HCT116 (cell line): ENCODE measurements at regions not wholly inside any gene's neighbourhood (a gene's known extent, or its start where the extent isn't known, plus 50 kb on each side); places are given as distances from the start of the nearest gene placed in this dataset.

Source experiments
- ATAC-seq: fragments of 200-7000 bp; cut with Tn5 transposase; 2 replicates; pipeline ENCODE4 v1.9.1; 2020; ENCODE audit warnings: mild to moderate bottlenecking, moderate library complexity
- BruUV-seq: library from RNA; stranded (reverse); fragments of 400-500 nt; replicated peaks from 2 replicates; lab custom pipeline; 2021; lab: Mats Ljungman, UMichigan
- CTCF ChIA-PET: fragments of 300-600 bp; sonication (Branson Sonifier 250); formaldehyde crosslinking; loops from one replicate; lab custom pipeline; 2021; ENCODE audit warnings: antibody characterized with exemption; lab: Charles Lee
- POLR2A ChIA-PET: fragments of 300-600, 350-600 bp; sonication (Branson Sonifier 250); formaldehyde crosslinking; loops from one replicate; lab custom pipeline; 2021; ENCODE audit warnings: antibody characterized with exemption; lab: Charles Lee
- RAD21 ChIA-PET, 2 experiments: fragments of 300-600 bp; sonication (Branson Sonifier 250); formaldehyde crosslinking; loops; one replicate each; lab custom pipeline; 2023; ENCODE audit warnings: low total read pairs in 2 of 2; ENCODE audit not compliant: uncharacterized antibody in 2 of 2, unreplicated experiment in 2 of 2, low non-redundant PET in 1 of 2; lab: Charles Lee
- DNase-seq: peaks from one replicate; pipeline ENCODE4 v3.0.0-alpha.2; 2010; ENCODE audit warnings: low read depth, low spot score
- H2AFZ ChIP-seq: fragments of 200-600 bp; shearing (Covaris generic), sonication (generic); 2 replicates; pipeline ENCODE4 v1.6.1; 2017; ENCODE audit warnings: low read depth, mixed run types, mixed read lengths, antibody characterized with exemption, low read length; ENCODE audit not compliant: poor library complexity, severe bottlenecking
- H3K27ac ChIP-seq: 2 replicates; pipeline ENCODE4 v1.5.1; 2012; ENCODE audit warnings: low read depth, low read length
- H3K27me3 ChIP-seq: fragments of 200-600 bp; sonication (generic); 2 replicates; pipeline ENCODE4 v1.6.1; 2016; ENCODE audit warnings: mixed run types, low read length, mixed read lengths; ENCODE audit not compliant: insufficient read depth
- H3K36me3 ChIP-seq, 2 experiments: fragments of 200-500 bp in 1 of 2; fragments of 200-600 bp in 1 of 2; sonication (Bioruptor generic) in 1 of 2; sonication (generic) in 1 of 2; 2 replicates each; pipeline versions ENCODE4 v1.5.1 to v1.6.1; 2014 to 2016; ENCODE audit warnings: low read length in 2 of 2, inconsistent platforms in 1 of 2, mixed read lengths in 1 of 2, mixed run types in 1 of 2; ENCODE audit not compliant: insufficient read depth in 2 of 2, control insufficient read depth in 1 of 2
- H3K4me1 ChIP-seq, 2 experiments: fragments of 200-600 bp in 1 of 2; sonication (generic) in 1 of 2; 2 replicates each; pipeline versions ENCODE4 v1.5.1 to v1.6.1; 2012 to 2017; ENCODE audit warnings: low read length in 2 of 2, inconsistent platforms in 1 of 2, mild to moderate bottlenecking in 1 of 2, mixed read lengths in 1 of 2, mixed run types in 1 of 2, moderate library complexity in 1 of 2; ENCODE audit not compliant: insufficient read depth in 2 of 2, control insufficient read depth in 1 of 2
- H3K4me2 ChIP-seq: fragments of 200-600 bp; sonication (generic); 2 replicates; pipeline ENCODE4 v1.6.1; 2017; ENCODE audit warnings: mixed run types, low read length, mixed read lengths
- H3K4me3 ChIP-seq, 2 experiments: fragments of 200-600 bp in 1 of 2; sonication (generic) in 1 of 2; replicated peaks in 1 of 2; 2 replicates each; pipeline ENCODE4 v1.5.1; 2011 to 2016; ENCODE audit warnings: low read length in 2 of 2, control low read depth in 1 of 2, low read depth in 1 of 2, mild to moderate bottlenecking in 1 of 2, mixed read lengths in 1 of 2, mixed run types in 1 of 2
- H3K79me2 ChIP-seq: fragments of 200-600 bp; sonication (generic); 2 replicates; pipeline ENCODE4 v1.6.1; 2017; ENCODE audit warnings: mild to moderate bottlenecking, mixed run types, low read length, moderate library complexity, mixed read lengths; ENCODE audit not compliant: insufficient read depth
- H3K9ac ChIP-seq: fragments of 200-600 bp; sonication (generic); 2 replicates; pipeline ENCODE4 v1.6.1; 2016; ENCODE audit warnings: low read length, mixed read lengths
- H3K9me2 ChIP-seq: fragments of 200-600 bp; sonication (generic), shearing (Covaris generic); 2 replicates; pipeline ENCODE4 v1.6.1; 2017; ENCODE audit warnings: mixed run types, mild to moderate bottlenecking, moderate library complexity; ENCODE audit not compliant: insufficient read depth
- H3K9me3 ChIP-seq, 2 experiments: fragments of 200-500 bp in 1 of 2; fragments of 200-600 bp in 1 of 2; sonication (Bioruptor generic) in 1 of 2; sonication (generic) in 1 of 2; 2 replicates each; pipeline ENCODE4 v1.6.1; 2014 to 2017; ENCODE audit warnings: low read length in 2 of 2, mixed read lengths in 2 of 2, inconsistent platforms in 1 of 2, low read depth in 1 of 2, mild to moderate bottlenecking in 1 of 2, mixed run types in 1 of 2, moderate library complexity in 1 of 2; ENCODE audit not compliant: control insufficient read depth in 1 of 2, insufficient read depth in 1 of 2
- H4K20me1 ChIP-seq: fragments of 200-600 bp; sonication (generic), shearing (Covaris generic); 2 replicates; pipeline ENCODE4 v1.6.1; 2017; ENCODE audit warnings: mixed run types, mild to moderate bottlenecking, moderate library complexity; ENCODE audit not compliant: insufficient read depth
- CTCF ChIP-seq, 3 experiments: fragments of 200-600 bp in 1 of 3; sonication (generic) in 1 of 3; IDR thresholded peaks in 2 of 3; conservative IDR thresholded peaks in 1 of 3; 2 replicates each; pipeline ENCODE4 v1.5.1; 2012 to 2017; ENCODE audit warnings: low read depth in 2 of 3, low read length in 2 of 3, antibody characterized with exemption in 1 of 3, borderline replicate concordance in 1 of 3, control low read depth in 1 of 3, mild to moderate bottlenecking in 1 of 3, mixed read lengths in 1 of 3, mixed run types in 1 of 3, moderate library complexity in 1 of 3; ENCODE audit not compliant: insufficient read depth in 1 of 3
- EZH2 ChIP-seq: fragments of 200-600 bp; sonication (generic); IDR thresholded peaks from 2 replicates; pipeline ENCODE4 v1.6.1; 2017; ENCODE audit warnings: antibody characterized with exemption, mixed run types
- EZH2phosphoT487 ChIP-seq: fragments of 200-600 bp; IDR thresholded peaks from 2 replicates; pipeline ENCODE4 v1.6.1; 2018; ENCODE audit warnings: antibody characterized with exemption, borderline replicate concordance
- JUND ChIP-seq: IDR thresholded peaks from 2 replicates; pipeline ENCODE4 v1.6.1; 2012
- POLR2A ChIP-seq: IDR thresholded peaks from 2 replicates; pipeline ENCODE4 v1.7.0; 2011; ENCODE audit warnings: borderline replicate concordance; ENCODE audit not compliant: insufficient read depth, insufficient read length; ENCODE audit errors: extremely low read depth
- RAD21 ChIP-seq: IDR thresholded peaks from 2 replicates; pipeline ENCODE4 v1.6.1; 2012; ENCODE audit warnings: low read depth, mild to moderate bottlenecking
- SIN3A ChIP-seq: IDR thresholded peaks from 2 replicates; pipeline ENCODE4 v1.6.1; 2012; ENCODE audit warnings: low read depth
- SP1 ChIP-seq: IDR thresholded peaks from 2 replicates; pipeline ENCODE4 v1.6.1; 2012; ENCODE audit warnings: low read depth
- SRF ChIP-seq: IDR thresholded peaks from 2 replicates; pipeline ENCODE4 v1.6.1; 2012; ENCODE audit warnings: low read depth
- TCF7L2 ChIP-seq: IDR thresholded peaks from 2 replicates; pipeline ENCODE4 v1.7.0; 2011; ENCODE audit warnings: borderline replicate concordance, inconsistent platforms; ENCODE audit not compliant: insufficient read depth, insufficient read length; ENCODE audit errors: extremely low read depth
- ZFX ChIP-seq: fragments of 450-650 bp; IDR thresholded peaks from 2 replicates; pipeline ENCODE4 v1.6.1; 2017
- intact Hi-C: fragments of 100-400 bp; cut with micrococcal nuclease; formaldehyde crosslinking; loops from 2 replicates; pipeline ENCODE4 v1.10.0; 2022

GRCh38 chr1:208631092-208631491, 386.9 kb upstream of the PLXNA2 start:
- no peaks in the 10 kb centered on the region for H3K4me1 ChIP-seq
- RAD21 ChIA-PET, result no interaction called here
- intact Hi-C loops, result no loop called here

More at GRCh38 chr1:208631092-208631491, 386.9 kb upstream of the PLXNA2 start:
- TF ChIP-seq CTCF (IDR thresholded peaks at IDR 0.05 in 2 of 3, conservative IDR thresholded peaks at IDR 0.05 in 1 of 3; ENCODE audit: borderline replicate concordance in 1 of 3, insufficient read depth in 1 of 3, low read depth in 2 of 3, low read length in 2 of 3), result no peak
- TF ChIP-seq SIN3A, result no peak
- TF ChIP-seq SRF, result no peak
- TF ChIP-seq ZFX, result no peak
- TF ChIP-seq JUND, result no peak
- TF ChIP-seq RAD21, result no peak
- TF ChIP-seq TCF7L2, result no peak
- TF ChIP-seq EZH2phosphoT487, result no peak
- TF ChIP-seq SP1, result no peak
- no peak for TF ChIP-seq EZH2
- TF ChIP-seq POLR2A, result no peak
- POLR2A ChIA-PET, result no interaction called here
- CTCF ChIA-PET, result no interaction called here
- no peaks in the 10 kb centered on the region for H4K20me1 ChIP-seq
- H3K9me2 ChIP-seq, result no peaks in the 10 kb centered on the region
- H3K27ac ChIP-seq, result no peak overlapping the region
- H3K4me2 ChIP-seq, result no peak overlapping the region
- ATAC-seq (no peak), DNase-seq (no peak)
- H3K36me3 ChIP-seq, result no peaks in the 10 kb centered on the region
- no peak overlapping the region for H3K4me3 ChIP-seq
- no peaks in the 10 kb centered on the region for H3K27me3 ChIP-seq
- H3K9ac ChIP-seq, result no peak overlapping the region
- no peaks in the 10 kb centered on the region for H3K9me3 ChIP-seq
- no peak overlapping the region for H2AFZ ChIP-seq
- no peaks in the 10 kb centered on the region for H3K79me2 ChIP-seq
- no TSS peak for BruUV-seq
